ENCODE measurements at regions not wholly inside any gene's neighbourhood (a gene's known extent, or its start where the extent isn't known, plus 50 kb on each side); places are given as distances from the start of the nearest gene placed in this dataset.

DNA sequence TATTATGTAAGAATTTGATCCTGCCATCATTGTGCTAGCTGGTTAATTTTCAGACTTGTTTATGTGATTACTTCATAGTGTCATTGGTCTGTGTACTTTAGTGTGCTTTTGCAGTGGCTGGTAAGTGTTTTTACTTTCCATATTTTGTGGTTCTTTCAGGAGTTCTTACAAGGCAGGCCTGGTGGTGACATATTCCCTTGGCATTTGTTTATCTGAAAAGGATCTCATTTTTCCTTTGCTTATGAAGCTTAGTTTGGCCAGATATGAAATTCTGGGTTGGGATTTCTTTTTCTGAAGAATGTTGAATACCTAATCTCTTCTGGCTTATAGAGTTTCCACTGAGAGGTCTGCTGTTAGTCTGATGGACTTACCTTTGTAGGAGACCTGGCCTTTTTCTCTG is 72.8 kb upstream of the MC4R start:
- DNase-seq = no peak

GRCh38 chr18:60446821-60447220 is 74.2 kb upstream of the MC4R start:
- peak; percentile 81 for DNase-seq

DNA sequence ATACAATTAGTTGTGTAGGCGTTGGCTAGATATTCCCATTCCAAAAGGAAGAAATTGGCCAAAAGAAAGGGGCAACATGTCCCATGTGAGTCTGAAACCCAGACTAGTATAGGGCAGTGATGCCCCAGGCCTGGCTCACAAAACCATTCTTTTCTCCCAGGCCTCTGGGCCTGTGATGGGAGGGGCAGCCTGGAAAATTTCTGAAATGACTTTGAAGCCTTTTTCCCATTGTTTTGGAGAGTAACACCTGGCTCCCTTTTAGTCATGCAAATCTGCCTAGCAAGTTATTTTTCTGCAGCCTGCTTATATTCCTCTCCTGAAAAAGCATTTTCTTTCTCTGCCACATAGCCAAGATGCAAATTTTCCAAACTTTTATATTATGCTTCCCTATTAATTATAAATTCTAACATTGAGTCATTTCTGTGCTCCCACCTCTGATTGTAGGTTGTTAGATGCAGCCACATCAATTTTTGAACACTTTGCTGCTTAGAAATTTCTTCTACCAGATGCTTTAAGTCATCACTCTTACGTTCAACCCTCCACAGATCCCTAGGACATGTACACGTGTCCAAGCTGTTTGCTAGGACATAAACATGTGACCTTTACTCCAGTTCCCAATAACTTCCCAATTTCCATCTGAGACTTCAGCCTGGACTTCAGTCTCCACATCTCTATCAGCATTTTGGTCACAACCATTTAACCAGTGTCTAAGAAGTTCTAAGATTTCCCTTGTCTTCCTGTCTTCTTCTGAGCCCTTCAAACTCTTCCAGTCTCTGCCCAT is 76.1 kb upstream of the MC4R start:
- no peak for DNase-seq

DNA sequence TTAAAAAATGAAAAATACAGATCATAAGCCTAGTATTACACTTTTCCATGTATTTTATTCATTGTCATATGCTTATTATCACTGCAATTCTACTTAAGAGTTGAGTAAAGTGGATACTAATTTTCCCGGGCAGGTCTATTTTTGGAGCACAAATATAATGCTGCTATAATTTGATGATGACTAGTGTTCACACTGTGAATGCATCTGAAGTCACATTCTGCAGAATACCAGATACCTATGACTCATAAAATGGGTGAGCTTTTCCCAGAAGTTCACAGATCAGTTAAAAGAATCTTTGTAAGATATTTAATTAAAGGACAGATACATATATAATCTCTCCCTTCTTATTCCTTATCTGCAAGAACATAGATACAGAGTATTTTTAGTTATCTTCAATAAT is 79.8 kb upstream of the MC4R start:
- DNase-seq = no peak

- no peak for DNase-seq
Measured at GRCh38 chr18:60466677-60467076, 94.1 kb upstream of the MC4R start.

- no peak for DNase-seq
Measured at GRCh38 chr18:60469387-60470100, 97.0 kb upstream of the MC4R start.

DNA sequence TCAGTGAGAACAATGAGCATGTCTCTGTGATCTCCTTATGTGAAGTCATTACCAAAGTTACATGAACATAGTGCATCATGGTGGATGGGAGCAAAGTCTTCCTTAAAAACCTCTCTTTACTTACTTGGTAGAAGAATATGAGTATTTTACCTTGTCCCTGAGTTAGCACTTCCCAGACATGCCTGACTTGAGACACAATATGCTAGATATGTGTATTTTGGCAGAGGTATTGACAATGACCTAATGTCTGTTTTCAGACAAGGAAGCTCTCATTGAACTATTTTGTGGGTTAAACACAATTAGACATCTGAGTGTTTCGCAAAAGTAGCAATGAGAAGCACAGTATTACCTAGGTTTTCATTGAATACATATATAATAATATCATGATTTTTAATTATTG is 99.1 kb upstream of the MC4R start:
- DNase-seq = no peak

- no peak for DNase-seq
Measured at GRCh38 chr18:60485201-60485600, 112.6 kb upstream of the MC4R start.

DNA sequence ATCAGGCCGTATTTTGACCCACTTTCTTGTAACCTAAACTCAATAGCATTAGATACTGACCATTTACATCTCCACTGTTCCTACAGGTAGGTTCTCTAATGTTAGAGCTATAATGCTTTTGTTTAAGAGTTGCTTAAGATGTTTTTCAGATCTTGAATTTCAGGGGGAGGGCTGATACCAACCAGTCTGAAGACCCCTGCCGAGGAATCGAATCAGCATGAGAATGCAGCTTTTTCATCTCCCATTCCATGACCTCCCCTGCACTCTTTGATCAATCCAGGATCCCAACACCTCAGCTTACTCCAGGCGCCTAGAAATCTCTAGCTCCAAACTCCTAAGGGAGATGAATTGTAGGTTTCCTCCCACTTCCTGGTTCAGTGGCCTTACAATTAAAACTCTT is 120.5 kb upstream of the MC4R start:
- no peak for DNase-seq

GRCh38 chr18:60499675-60500074 is 127.1 kb upstream of the MC4R start:
- no peak for DNase-seq

- DNase-seq = no peak
Measured at GRCh38 chr18:60500960-60501359, 128.4 kb upstream of the MC4R start.

- DNase-seq = no peak
Measured at GRCh38 chr18:60502591-60502990, 130.0 kb upstream of the MC4R start.

GRCh38 chr18:60503199-60503598 is 130.6 kb upstream of the MC4R start:
- DNase-seq = no peak

GRCh38 chr18:60506190-60506589 is 133.6 kb upstream of the MC4R start:
- no peak for DNase-seq

GRCh38 chr18:60506682-60507081 is 134.1 kb upstream of the MC4R start:
- DNase-seq = no peak

GRCh38 chr18:60508108-60508507 is 135.5 kb upstream of the MC4R start:
- DNase-seq = no peak

GRCh38 chr18:60534538-60534937 is 162.0 kb upstream of the MC4R start:
- no peak for DNase-seq

DNA sequence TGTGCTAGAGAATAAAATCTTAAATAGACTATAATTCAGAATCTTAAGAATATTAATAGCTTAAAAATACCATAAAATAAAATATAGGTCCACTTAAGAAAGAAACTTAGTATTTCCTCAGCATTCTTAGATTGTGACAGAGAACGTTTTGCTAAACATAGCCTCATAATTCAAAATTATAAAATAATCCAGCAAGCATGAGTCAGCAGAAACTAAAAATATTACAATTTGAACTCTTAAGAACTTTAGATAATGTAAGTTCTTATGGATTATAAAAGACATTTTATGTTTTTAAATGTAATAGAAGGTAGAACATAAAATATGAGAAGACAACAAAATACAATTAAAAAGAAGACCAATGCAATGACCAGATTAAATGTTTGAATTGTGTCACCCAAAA is 164.5 kb upstream of the MC4R start:
- DNase-seq = no peak

DNA sequence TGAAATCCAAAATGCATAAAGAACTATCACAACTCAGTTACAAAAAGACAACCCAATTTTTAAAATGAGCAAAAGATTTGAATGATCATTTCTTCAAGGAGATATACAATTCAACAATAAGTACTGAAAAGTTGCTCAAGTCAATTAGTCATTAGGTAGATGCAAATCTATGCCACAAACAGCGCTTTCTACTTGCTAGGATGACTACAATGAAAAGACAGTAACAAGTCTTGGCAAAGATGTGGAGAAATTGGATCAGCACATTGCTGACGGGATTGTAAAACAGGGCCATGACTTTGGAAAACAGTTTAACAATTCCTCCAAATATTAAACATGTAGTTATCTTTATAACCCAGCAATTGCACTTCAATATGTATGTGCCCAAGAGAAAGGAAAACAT is 166.3 kb upstream of the MC4R start:
- DNase-seq = no peak

DNA sequence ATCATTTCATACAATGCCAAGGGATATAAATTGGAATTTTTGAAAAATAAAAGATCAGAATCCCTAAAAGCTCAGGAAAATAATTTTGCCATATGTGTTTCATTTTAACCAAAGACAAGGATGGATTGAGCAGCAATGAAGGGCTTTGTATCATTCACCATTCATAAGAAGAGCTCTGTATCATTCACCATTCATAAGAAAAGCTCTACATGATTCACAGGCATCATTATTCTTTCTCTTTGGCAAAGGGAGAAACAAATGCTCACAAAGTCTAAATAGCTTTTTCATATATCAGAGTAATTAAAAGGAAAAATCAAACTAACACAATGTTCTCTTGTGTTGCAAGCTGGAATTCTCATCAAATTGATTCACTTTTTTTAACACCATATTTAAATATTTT is 169.1 kb upstream of the MC4R start:
- no peak for DNase-seq

GRCh38 chr18:60543646-60544045 is 171.1 kb upstream of the MC4R start:
- DNase-seq = no peak

DNA sequence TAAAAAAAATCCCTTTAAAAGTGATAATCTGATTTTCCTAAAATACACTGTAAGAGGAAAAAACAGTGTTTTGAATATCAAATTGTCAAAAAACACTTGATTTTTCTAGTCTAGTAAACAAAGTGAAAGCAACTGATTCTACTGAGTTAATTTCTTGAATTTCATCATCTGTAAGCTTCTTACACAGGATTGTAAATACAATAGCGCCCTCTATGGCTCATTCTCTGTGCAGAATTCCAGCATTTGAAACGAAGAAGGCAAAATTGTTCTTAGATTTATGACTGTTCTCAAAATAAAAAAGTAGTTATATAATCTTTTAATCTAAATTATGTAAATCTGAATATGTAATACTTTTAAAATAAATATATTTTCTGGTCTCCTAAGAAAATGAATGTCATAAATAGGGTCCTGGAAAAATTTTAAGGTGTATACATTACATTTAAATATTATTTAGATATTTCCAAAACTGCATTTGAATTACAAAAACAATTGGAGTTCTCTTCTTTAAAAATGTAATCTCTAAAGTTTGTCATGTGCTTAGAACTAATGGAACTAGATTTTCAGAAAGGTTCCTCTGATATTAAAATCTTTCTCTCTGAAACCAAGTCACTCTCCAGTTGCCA is 176.9 kb upstream of the MC4R start:
- DNase-seq = peak; percentile 69

DNA sequence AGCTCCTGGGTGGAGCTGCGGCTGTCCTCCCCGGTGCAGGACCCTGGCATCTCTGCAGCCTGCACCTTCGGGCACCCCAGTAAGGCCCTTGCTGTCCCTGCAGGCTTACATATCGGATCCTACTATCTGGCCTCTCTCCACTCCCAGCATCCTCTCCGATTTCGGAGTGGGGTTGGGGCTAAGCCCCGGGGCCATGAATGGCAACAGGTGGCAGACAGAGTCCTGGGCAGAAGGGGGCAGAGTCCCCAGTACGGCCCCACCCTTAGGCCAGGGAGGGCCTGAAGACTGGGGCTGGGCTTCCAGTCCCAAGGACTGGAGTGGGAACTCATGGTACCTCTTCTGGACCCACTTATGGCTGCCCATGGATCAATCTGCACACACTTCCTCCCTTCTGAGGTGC is 180.4 kb upstream of the MC4R start:
- DNase-seq = no peak

GRCh38 chr18:60554967-60555366 is 182.4 kb upstream of the MC4R start:
- DNase-seq = peak; percentile 88

All from NCI-H510A (cell line).